ENCODE measurements at regions not wholly inside any gene's neighbourhood (a gene's known extent, or its start where the extent isn't known, plus 50 kb on each side); places are given as distances from the start of the nearest gene placed in this dataset.

DNA sequence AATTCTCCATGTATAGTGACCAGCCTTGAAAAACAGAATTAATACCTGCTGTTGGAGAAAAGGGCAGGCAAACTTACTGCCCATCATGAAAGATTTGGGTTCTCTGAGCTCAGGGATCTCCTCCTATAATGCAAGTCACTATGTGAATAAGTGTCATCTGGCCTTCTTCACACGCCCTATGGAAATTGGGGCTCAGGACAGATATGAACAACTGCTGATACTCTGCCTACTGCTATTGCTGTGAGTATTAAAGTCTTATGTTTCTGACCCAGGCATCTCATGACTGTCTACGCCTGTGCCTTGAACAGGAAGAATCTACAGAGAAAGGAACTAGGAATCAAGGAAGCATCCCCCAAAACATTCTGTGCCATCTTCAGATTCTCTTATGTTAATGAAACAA is 226.1 kb downstream of the SOD2 start:
- no peak overlapping the region for H3K4me3 ChIP-seq
- no peak for DNase-seq
- TF ChIP-seq, protein P1, sequence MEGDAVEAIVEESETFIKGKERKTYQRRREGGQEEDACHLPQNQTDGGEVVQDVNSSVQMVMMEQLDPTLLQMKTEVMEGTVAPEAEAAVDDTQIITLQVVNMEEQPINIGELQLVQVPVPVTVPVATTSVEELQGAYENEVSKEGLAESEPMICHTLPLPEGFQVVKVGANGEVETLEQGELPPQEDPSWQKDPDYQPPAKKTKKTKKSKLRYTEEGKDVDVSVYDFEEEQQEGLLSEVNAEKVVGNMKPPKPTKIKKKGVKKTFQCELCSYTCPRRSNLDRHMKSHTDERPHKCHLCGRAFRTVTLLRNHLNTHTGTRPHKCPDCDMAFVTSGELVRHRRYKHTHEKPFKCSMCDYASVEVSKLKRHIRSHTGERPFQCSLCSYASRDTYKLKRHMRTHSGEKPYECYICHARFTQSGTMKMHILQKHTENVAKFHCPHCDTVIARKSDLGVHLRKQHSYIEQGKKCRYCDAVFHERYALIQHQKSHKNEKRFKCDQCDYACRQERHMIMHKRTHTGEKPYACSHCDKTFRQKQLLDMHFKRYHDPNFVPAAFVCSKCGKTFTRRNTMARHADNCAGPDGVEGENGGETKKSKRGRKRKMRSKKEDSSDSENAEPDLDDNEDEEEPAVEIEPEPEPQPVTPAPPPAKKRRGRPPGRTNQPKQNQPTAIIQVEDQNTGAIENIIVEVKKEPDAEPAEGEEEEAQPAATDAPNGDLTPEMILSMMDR (IDR thresholded peaks at IDR 0.05) = no peak
- TF ChIP-seq POLR2A (IDR thresholded peaks at IDR 0.05) = no peak
- no peak for TF ChIP-seq POLR2AphosphoS5 (IDR thresholded peaks at IDR 0.05)
- TF ChIP-seq EP300 (IDR thresholded peaks at IDR 0.05; ENCODE audit: low read depth) = no peak
- no peak overlapping the region for H3K27ac ChIP-seq
- in situ Hi-C loops (cut with MboI; ENCODE audit: low pct_ligation_motif_present in 1 of 4, low pct_unique_long_range_greater_than_20kb in 1 of 4, low sequenced_read_pairs in 3 of 4) (no loop called here), intact Hi-C loops (cut with DNase I; ENCODE audit: low total_unique reads) (no loop called here)
- no peaks in the 10 kb centered on the region for H3K9me3 ChIP-seq
- H3K27me3 ChIP-seq = no peaks in the 10 kb centered on the region
- no peaks in the 10 kb centered on the region for H3K36me3 ChIP-seq
- 63% methylated on average over 2 of the region's 2 CpGs; no CpG with 5 or more reads in 1 of the 2 donors for WGBS, 2 donors (ENCODE audit: low coverage in 1 of 2)
- no peaks in the 10 kb centered on the region for H3K4me1 ChIP-seq

DNA sequence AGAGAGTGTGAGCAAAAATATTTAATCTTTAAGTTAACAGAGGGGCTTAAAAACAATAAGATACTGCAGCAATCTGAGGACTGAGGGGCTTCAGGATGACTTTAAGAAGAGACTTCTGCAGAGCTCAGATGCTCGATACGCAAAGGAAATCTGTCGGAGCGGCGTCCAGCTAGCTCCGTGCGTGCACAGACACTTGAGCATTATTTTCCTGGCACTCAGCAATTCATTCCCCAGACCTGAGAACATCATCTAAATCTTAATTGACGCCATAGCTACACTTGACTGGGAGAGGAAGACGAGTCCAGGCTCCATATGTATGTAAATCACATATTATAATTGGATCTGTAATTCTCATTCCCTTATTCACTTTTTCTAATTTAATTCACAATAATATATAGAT is 228.2 kb downstream of the SOD2 start:
- in situ Hi-C loops (cut with MboI; ENCODE audit: low pct_ligation_motif_present in 1 of 4, low pct_unique_long_range_greater_than_20kb in 1 of 4, low sequenced_read_pairs in 3 of 4) = no loop called here

DNA sequence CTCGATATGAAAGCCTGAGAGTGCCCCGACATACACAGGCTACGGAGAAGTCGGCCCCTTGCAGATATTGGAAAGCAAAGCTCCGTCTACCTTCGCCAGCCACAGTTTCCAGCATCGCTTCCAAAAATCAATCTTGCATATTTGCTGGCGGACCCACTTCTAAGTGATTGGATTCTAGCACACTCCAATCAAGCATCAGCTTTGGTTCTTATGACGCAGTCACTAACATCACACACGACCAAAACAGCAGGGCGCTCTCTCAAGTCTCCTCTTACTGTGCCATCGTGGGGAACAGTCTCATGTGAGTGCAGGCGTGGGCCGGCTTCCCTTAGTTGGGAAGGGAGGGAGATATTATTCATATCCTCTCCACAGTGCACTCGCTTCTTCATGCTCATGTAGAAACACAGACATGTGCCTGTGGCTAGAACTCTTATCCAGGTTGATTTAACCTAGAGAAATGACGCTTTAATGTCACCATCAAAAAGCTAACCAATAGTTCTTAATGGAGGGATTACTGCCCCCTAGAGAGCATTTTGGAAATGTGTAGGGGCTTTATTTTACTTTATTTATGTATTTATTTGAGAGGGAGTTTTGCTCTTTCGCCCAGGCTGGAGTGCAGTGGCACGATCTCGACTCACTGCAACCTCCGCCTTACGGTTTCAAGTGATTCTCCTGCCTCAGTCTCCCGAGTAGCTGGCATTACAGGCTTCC is 229.8 kb downstream of the SOD2 start:
- H3K27me3 ChIP-seq = no peaks in the 10 kb centered on the region
- H3K4me3 ChIP-seq = no peak overlapping the region
- H3K9me3 ChIP-seq = no peaks in the 10 kb centered on the region
- intact Hi-C loops (cut with DNase I; ENCODE audit: low total_unique reads) = no loop called here
- no peak overlapping the region for H3K27ac ChIP-seq
- no peaks in the 10 kb centered on the region for H3K4me1 ChIP-seq
- no peaks in the 10 kb centered on the region for H3K36me3 ChIP-seq
- WGBS, 2 donors (ENCODE audit: low coverage in 1 of 2) = 89 to 90% methylated on average over 13 to 22 of the region's 22 CpGs
- in situ Hi-C loops (cut with MboI; ENCODE audit: low pct_ligation_motif_present in 1 of 4, low pct_unique_long_range_greater_than_20kb in 1 of 4, low sequenced_read_pairs in 3 of 4) = no loop called here
- no peak for TF ChIP-seq EP300 (IDR thresholded peaks at IDR 0.05; ENCODE audit: low read depth)
- no peak for TF ChIP-seq POLR2AphosphoS5 (IDR thresholded peaks at IDR 0.05)
- no peak for DNase-seq

More for the DNA sequence above, 228.2 kb downstream of the SOD2 start:
- no peak for TF ChIP-seq POLR2A (IDR thresholded peaks at IDR 0.05)
- TF ChIP-seq POLR2AphosphoS5 (IDR thresholded peaks at IDR 0.05) = no peak
- TF ChIP-seq, protein P1 (IDR thresholded peaks at IDR 0.05) = no peak
- no peak for TF ChIP-seq EP300 (IDR thresholded peaks at IDR 0.05; ENCODE audit: low read depth)
- Histone ChIP-seq H3K9me3 (no peaks in the 10 kb centered on the region), H3K4me1 (no peaks in the 10 kb centered on the region), H3K36me3 (no peaks in the 10 kb centered on the region), H3K27me3 (no peaks in the 10 kb centered on the region), H3K4me3 (no peak overlapping the region), H3K27ac (no peak overlapping the region)
- intact Hi-C loops (cut with DNase I; ENCODE audit: low total_unique reads) = loop anchor here (2.0 kb wide), 1 partner anchor 76 kb away; no protein-coding TSS in a partner anchor
- no peak for DNase-seq
- WGBS, 2 donors (ENCODE audit: low coverage in 1 of 2) = 62 to 68% methylated on average over 6 to 9 of the region's 9 CpGs

DNA sequence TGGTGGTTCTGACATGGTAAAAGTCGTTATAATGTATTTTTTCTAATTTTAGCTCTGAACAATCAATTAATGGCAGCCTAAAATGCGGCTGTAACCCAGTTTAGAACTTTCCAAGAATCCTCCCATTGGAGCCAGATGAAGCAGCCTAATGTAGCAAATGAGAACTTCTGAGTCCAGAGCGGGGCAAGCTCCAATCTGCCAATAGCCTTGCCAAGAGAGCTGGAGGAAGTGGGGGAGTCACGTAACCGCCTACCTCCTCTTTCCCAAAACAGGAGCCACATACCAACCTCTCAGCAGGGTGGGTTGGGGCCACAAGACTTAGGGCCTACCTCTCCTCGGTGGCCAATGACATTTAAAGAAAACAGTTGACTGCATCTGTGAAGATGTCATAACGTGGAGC is 230.6 kb downstream of the SOD2 start:
- TF ChIP-seq, protein P1 (IDR thresholded peaks at IDR 0.05) = no peak
- TF ChIP-seq POLR2AphosphoS5 (IDR thresholded peaks at IDR 0.05) = no peak
- no peak for TF ChIP-seq POLR2A (IDR thresholded peaks at IDR 0.05)
- TF ChIP-seq EP300 (IDR thresholded peaks at IDR 0.05; ENCODE audit: low read depth) = no peak
- in situ Hi-C loops (cut with MboI; ENCODE audit: low pct_ligation_motif_present in 1 of 4, low pct_unique_long_range_greater_than_20kb in 1 of 4, low sequenced_read_pairs in 3 of 4) = no loop called here
- H3K9me3 ChIP-seq = no peaks in the 10 kb centered on the region
- no peaks in the 10 kb centered on the region for H3K36me3 ChIP-seq
- WGBS, 2 donors (ENCODE audit: low coverage in 1 of 2) = 69 to 71% methylated on average over 4 to 7 of the region's 7 CpGs
- DNase-seq = no peak
- H3K4me1 ChIP-seq = no peaks in the 10 kb centered on the region
- no peak overlapping the region for H3K4me3 ChIP-seq
- no peak overlapping the region for H3K27ac ChIP-seq
- no peaks in the 10 kb centered on the region for H3K27me3 ChIP-seq
- intact Hi-C loops (cut with DNase I; ENCODE audit: low total_unique reads) = no loop called here

DNA sequence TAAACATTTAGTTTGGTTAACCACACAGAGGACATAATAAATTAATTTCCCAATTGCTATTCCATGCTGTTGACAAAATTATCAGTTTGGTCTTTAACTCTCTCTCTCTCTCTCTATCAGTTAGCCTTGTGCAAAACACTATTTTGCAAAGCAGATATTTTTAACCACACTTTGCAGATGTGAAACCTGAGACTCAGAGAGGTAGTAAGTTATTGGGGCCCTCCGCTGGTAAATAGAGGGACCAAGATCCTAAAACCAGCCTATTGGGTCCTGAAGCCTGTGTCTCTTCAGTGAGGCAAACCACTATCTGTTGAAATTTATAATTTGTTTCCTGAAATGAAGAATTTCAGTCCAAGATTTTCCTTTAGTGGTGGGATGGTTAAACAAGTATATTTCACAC is 231.0 kb downstream of the SOD2 start:
- Histone ChIP-seq H3K4me3 (no peak overlapping the region), H3K27me3 (no peaks in the 10 kb centered on the region), H3K4me1 (no peaks in the 10 kb centered on the region), H3K27ac (no peak overlapping the region), H3K36me3 (no peaks in the 10 kb centered on the region), H3K9me3 (no peaks in the 10 kb centered on the region)
- TF ChIP-seq POLR2AphosphoS5 (IDR thresholded peaks at IDR 0.05) (no peak), POLR2A (IDR thresholded peaks at IDR 0.05) (no peak), EP300 (IDR thresholded peaks at IDR 0.05; ENCODE audit: low read depth) (no peak)
- TF ChIP-seq, protein P1 (IDR thresholded peaks at IDR 0.05) = no peak
- DNase-seq = no peak
- 83 to 84% methylated on average over 1 of the region's 1 CpG for WGBS, 2 donors (ENCODE audit: low coverage in 1 of 2)
- in situ Hi-C loops (cut with MboI; ENCODE audit: low pct_ligation_motif_present in 1 of 4, low pct_unique_long_range_greater_than_20kb in 1 of 4, low sequenced_read_pairs in 3 of 4) = no loop called here
- intact Hi-C loops (cut with DNase I; ENCODE audit: low total_unique reads) = no loop called here

All from transverse colon (tissue), 4 donors.